ENCODE measurements at regions not wholly inside any gene's neighbourhood (a gene's known extent, or its start where the extent isn't known, plus 50 kb on each side); places are given as distances from the start of the nearest gene placed in this dataset.
"Not testable (repeated sequence)": the region's sequence is repeated elsewhere in the genome, so short reads cannot be mapped to it uniquely, and the experiment has no call there.

GRCh38 chr9:78383130-78383529 is 86.2 kb downstream of the PSAT1 start:
- no peak for DNase-seq

DNA sequence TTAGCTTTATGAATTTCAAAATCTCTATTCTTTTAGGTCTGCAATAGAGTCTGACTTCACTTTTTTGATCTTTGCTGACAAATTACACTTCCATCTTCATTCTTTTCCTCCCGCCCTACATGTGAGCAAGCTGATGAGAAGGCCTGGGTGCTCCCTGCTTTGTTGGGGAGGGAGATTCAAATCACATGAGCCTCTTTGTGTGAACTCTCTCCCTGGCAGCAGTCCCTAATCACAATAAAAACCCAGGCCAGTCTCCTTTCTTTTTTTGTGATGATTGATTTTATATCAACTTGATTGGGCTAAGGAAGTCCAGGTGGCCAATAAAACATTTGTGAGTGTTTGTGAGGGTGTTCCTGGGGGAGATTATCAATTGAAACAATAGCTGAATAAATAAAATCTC is 89.4 kb downstream of the PSAT1 start:
- no peak for DNase-seq

GRCh38 chr9:78386773-78387172 is 89.8 kb downstream of the PSAT1 start:
- DNase-seq = no peak

GRCh38 chr9:78393340-78393739 is 96.4 kb downstream of the PSAT1 start:
- DNase-seq = no peak

DNA sequence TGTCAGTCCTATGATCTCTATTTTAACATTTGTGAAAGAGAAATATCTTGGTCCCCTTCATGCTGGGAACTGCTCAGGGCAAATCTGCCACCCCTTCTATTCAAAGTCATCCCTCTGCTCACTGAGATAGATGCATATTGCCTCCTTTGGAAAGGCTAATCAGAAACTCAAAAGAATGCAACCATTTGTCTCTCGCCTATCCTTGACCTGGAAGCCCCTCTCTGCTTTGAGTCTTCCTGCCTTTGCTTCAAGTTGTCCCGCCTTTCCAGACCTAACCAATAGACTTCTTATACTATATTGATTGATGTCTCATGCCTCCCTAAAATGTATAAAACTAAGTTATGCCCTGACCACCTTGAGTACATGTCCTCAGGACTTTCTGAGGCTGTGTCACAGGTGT is 97.0 kb downstream of the PSAT1 start:
- no peak for DNase-seq

GRCh38 chr9:78396087-78396486 is 99.2 kb downstream of the PSAT1 start:
- DNase-seq = no peak

DNA sequence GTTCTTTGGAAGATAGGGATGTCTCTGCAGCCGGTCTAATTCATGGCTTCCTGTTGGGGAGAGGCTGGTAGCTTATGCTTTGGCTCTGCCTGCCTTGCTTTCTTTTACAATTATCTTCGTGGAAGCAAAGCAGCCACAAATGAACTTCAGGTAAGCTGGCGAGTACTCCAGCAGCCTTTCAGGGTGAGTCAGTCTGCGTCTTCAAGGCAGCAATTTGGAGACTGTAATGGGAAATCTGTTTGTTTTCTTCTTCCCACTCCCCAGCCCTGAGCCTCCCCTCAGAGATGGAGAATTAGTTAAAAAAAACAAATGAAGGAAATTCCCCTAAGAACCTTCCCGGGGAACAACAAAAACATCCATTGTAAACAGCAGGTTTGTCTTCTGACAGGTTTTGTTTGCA is 100.1 kb downstream of the PSAT1 start:
- no peak for DNase-seq

DNA sequence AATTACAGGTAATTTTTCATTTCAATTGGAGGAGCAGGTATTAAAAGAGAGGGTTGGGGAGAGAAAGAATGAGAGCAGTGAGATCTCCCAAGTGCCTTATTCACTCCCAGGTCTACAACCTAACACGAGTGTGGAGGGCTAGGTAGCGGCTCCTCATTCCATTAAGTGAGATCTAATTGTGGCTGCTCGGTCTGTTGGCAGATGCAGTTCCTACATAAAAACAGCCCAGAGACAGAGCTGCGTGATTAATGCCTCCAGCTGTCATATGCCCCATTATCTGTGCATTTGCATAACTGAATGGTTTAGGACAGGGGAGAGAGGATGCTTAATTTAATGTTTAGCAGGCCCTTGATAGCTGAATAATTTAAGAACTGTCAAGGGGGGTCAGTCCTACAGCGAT is 100.5 kb downstream of the PSAT1 start:
- no peak for DNase-seq

- DNase-seq = no peak
These were observed 102.2 kb downstream of the PSAT1 start for GRCh38 chr9:78399153-78399552.

DNA sequence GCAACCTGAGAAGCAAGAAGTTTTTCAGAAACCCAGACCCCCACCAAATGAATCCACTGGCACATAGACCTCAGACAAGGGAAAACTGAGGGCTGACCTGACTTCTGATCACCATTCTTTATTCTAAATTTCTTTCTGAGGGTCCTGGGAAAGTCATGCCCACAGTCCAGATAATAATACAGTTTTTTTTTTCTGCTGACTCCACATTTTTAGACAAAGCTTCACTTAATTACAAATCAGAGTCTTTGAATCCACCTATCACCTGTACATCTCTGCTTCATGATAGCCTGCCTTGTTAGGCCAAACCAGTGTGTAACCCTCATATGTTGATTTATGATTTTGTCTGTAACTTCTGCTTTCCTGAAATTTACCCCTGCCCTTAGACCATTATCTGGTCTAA is 103.6 kb downstream of the PSAT1 start:
- DNase-seq = no peak

GRCh38 chr9:78405461-78405860 is 108.5 kb downstream of the PSAT1 start:
- no peak for DNase-seq

- DNase-seq = no peak
These were observed 109.2 kb downstream of the PSAT1 start for GRCh38 chr9:78406146-78406545.

DNA sequence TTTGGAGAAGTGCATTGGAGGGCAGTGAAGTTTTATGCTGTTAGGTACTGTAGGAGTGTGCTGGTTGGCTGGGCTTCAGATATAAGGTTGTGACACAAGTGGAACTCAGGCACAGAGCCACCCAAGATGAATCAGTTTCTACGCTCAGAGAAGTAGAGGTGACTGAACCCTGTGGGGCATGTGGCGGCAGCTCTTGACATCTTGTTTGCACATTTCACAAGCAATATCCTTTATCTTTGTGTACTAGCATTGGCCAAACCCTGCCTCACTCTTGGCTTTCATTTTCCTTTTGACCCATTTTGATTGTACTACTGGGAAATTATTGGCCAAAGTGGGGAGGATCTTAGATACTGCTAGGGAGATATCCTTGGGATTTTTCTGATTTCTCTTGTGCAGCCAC is 110.0 kb downstream of the PSAT1 start:
- DNase-seq = no peak

GRCh38 chr9:78407636-78408312 is 110.8 kb downstream of the PSAT1 start:
- DNase-seq = no peak

DNA sequence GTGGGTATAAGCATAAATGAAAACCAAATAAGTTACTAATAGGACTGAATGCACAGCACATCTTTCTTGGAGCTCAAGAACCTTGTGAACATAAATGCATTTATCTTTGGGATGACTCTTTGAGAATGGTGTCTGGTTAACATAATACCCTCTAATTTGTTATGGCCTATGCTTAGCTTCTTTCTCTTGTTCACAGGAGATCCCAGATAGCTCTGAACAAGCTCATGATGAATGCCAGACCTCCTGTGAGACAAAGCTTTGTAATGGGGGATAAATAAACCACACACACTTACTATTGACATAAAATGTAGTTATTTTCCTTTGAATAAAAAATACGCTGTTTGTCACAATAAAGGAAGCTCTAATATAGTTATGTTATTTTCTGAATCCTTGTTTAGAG is 111.5 kb downstream of the PSAT1 start:
- no peak for DNase-seq

DNA sequence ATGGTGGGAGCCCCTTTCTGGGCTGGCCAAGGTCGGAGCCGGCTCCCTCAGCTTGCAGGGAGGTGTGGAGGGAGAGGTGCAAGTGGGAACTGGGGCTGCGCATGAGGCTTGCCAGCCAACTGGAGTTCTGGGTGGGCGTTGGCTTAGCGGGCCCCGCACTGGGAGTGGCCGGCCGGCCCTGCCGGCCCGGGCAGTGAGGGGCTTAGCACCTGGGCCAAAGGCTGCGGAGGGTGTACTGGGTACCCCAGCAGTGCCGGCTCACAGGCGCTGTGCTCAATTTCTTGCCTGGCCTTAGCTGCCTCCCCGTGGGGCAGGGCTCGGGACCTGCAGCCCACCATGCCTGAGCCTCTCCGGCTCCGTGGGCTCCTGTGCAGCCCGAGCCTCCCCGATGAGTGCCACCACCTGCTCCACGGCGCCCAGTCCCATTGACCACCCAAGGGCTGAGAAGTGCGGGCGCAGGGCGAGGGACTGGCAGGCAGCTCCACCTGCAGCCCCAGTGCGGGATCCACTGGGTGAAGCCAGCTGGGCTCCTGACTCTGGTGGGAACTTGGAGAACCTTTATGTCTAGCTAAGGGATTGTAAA is 113.1 kb downstream of the PSAT1 start:
- DNase-seq = not testable (repeated sequence)

- no peak for DNase-seq
These were observed 125.4 kb downstream of the PSAT1 start for GRCh38 chr9:78422309-78422708.

- DNase-seq = no peak
These were observed 127.4 kb downstream of the PSAT1 start for GRCh38 chr9:78424299-78424698.

DNA sequence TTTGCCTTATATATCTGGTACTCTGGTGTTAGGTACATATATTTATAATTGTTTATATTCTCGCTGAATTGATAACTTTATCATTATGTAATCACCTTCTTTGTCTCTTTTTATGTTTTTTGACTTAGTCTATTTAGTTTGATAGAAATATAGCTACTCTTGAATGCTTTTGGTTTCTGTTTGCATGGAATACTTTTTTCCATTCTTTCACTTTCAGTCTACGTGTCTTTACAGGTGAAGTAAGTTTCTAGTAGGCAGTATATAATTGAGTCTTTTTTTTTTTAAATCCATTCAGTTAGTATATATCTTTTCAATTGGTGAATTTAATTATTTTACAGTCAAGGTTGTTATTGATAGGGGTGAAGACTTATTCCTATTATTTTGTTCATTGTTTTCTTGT is 131.7 kb downstream of the PSAT1 start:
- no peak for DNase-seq

GRCh38 chr9:78430387-78430786 is 133.5 kb downstream of the PSAT1 start:
- no peak for DNase-seq

DNA sequence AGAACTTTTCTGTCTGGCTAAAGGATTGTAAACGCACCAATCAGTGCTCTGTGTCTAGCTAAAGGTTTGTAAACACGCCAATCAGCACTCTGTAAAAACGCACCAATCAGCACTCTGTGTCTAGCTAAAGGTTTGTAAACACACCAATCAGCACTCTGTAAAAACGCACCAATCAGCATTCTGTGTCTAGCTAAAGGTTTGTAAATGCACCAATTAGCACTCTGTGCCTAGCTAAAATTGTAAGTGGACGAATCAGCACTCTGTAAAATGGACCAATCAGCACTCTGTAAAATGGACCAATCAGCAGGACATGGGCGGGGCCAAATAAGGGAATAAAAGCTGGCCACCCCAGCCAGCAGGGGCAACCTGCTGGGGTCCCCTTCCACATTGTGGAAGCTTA is 134.1 kb downstream of the PSAT1 start:
- not testable (repeated sequence) for DNase-seq

- no peak for DNase-seq
These were observed 139.9 kb downstream of the PSAT1 start for GRCh38 chr9:78436873-78437272.

DNA sequence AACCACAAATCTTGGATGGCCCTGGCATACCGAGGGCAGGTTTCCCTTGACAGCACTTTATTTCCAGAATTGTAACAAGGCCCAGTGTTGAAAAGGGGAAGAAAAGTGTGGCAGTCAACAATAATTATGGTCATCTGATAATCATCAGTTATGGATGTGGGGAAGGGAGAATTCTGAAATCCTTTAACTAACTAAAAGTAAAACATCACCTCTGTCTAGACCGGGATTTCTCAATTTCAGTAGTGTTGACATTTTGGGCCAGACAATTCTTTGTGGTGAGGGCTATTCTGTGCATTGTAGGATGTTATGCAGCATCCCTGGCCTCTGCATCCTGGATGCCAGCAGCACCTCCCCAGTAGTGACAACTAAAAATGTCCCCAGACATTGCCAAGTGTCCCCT is 140.4 kb downstream of the PSAT1 start:
- DNase-seq = no peak

DNA sequence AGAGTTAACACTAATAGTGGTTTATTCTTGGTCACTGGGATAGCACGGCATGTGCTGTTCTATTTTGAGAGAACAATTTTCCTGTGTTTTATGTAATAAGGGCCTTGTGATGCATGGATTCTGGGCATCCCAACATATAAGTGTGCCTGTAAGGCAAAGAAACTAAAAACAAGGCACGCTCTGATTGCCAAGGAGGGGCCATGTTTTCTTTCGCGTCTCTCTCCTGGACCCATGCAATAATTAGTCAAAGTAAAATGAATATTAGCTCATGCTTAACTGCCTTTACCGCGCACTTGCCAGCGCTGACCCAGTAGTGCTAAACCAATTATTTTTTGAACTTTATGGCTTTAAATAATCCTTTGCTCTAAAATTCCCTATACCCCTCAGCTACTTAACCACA is 140.9 kb downstream of the PSAT1 start:
- DNase-seq = no peak

DNA sequence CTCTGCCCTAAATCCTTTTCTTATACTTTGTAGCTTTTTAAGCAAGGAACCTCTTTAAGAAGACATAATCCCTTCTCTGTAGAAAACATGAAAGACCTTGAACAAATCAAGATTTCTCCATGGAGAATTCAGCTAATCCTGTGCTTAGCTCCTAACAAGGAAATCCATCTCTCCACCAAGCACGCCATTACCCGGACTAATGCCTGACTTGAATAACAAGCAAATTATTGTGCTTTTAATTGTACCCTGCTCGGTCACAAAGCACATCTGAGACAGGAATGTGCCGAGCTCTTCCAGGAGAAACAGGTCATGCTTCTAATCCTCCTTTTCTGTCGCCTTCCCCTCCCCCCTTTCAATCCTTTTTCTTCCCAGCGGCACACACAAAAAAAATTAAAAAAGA is 141.3 kb downstream of the PSAT1 start:
- no peak for DNase-seq

Measured in RPMI8226 (cell line).